Natural killer cell (primary cell): ENCODE measurements at regions not wholly inside any gene's neighbourhood (a gene's known extent, or its start where the extent isn't known, plus 50 kb on each side); places are given as distances from the start of the nearest gene placed in this dataset.

ENCODE experiments used
- ATAC-seq, 3 donors: fragments of 150-1000 bp in 2 of 3; fragments of 200-7000 bp in 1 of 3; cut with Tn5 transposase; 1 replicate in 1 of 3; 2 replicates in 2 of 3; pipeline ENCODE4 v1.10.0; 2021; ENCODE audit warnings: mild to moderate bottlenecking in 2 of 3, moderate library complexity in 2 of 3
- DNase-seq, 2 donors: peaks; one replicate each; pipeline versions ENCODE4 v3.0.0 to v3.0.0-alpha.2; 2013 to 2021; ENCODE audit warnings: mixed read lengths in 1 of 2
- H3K27ac ChIP-seq: one replicate; pipeline ENCODE4 v1.5.1; 2013; ENCODE audit warnings: mild to moderate bottlenecking, low read length
- H3K27me3 ChIP-seq: one replicate; pipeline ENCODE4 v1.6.1; 2013; ENCODE audit warnings: low read length; ENCODE audit not compliant: control insufficient read depth, insufficient read depth
- H3K36me3 ChIP-seq: one replicate; pipeline ENCODE4 v1.6.1; 2013; ENCODE audit warnings: low read length; ENCODE audit not compliant: control insufficient read depth, insufficient read depth
- H3K4me1 ChIP-seq: one replicate; pipeline ENCODE4 v1.6.1; 2013; ENCODE audit warnings: low read length; ENCODE audit not compliant: control insufficient read depth, insufficient read depth
- H3K4me3 ChIP-seq: one replicate; pipeline ENCODE4 v1.5.1; 2013; ENCODE audit warnings: low read length
- H3K9me3 ChIP-seq: one replicate; pipeline ENCODE4 v1.6.1; 2013; ENCODE audit warnings: low read length; ENCODE audit not compliant: control insufficient read depth, insufficient read depth
- H3K27ac Mint-ChIP-seq, 2 donors: one replicate each; pipeline ENCODE4 v1.8.0; 2022; ENCODE audit warnings: mild to moderate bottlenecking in 2 of 2, mixed read lengths in 2 of 2, moderate library complexity in 1 of 2
- H3K27me3 Mint-ChIP-seq, 2 donors: one replicate each; pipeline ENCODE4 v1.8.0; 2022; ENCODE audit warnings: low read depth in 2 of 2, mixed read lengths in 2 of 2
- H3K36me3 Mint-ChIP-seq: one replicate; pipeline ENCODE4 v1.8.0; 2022; ENCODE audit warnings: mixed read lengths
- H3K4me1 Mint-ChIP-seq, 2 donors: one replicate each; pipeline ENCODE4 v1.8.0; 2022; ENCODE audit warnings: mixed read lengths in 2 of 2
- H3K4me3 Mint-ChIP-seq: one replicate; pipeline ENCODE4 v1.8.0; 2022; ENCODE audit warnings: mild to moderate bottlenecking, moderate library complexity, mixed read lengths
- H3K9me3 Mint-ChIP-seq, 2 donors: one replicate each; pipeline ENCODE4 v1.8.0; 2022; ENCODE audit warnings: mixed read lengths in 2 of 2
- CTCF ChIP-seq: fragments of 200-600 bp; IDR thresholded peaks from one replicate; pipeline ENCODE4 v1.8.0; 2022; ENCODE audit warnings: antibody characterized with exemption
- WGBS: methylation state at CpG from one replicate; pipeline ENCODE4 v1.1.7; 2013; ENCODE audit warnings: missing lambda C conversion rate; ENCODE audit not compliant: insufficient coverage; 5-methylcytosine and 5-hydroxymethylcytosine counted together
- intact Hi-C: fragments of 100-400 bp; cut with micrococcal nuclease; formaldehyde crosslinking; loops from one replicate; pipeline ENCODE4 v1.14.2; 2022

- H3K4me1 Mint-ChIP-seq: no peaks in the 10 kb centered on the region
- H3K27me3 Mint-ChIP-seq: peaks cover 15 to 29% of the 10 kb centered on the region in 2 donors
- Histone ChIP-seq H3K4me3 (no peak overlapping the region), H3K36me3 (no peaks in the 10 kb centered on the region), H3K27ac (no peak overlapping the region), H3K4me1 (no peaks in the 10 kb centered on the region), H3K27me3 (no peaks in the 10 kb centered on the region), H3K9me3 (no peaks in the 10 kb centered on the region)
- intact Hi-C loops: no loop called here
- DNase-seq (no peak), ATAC-seq (no peak)
- H3K27ac Mint-ChIP-seq: no peak overlapping the region
- H3K9me3 Mint-ChIP-seq: no peaks in the 10 kb centered on the region
- no peaks in the 10 kb centered on the region for H3K36me3 Mint-ChIP-seq
- no peak for TF ChIP-seq CTCF
- no peak overlapping the region for H3K4me3 Mint-ChIP-seq
- 87% methylated on average over 4 of the region's 4 CpGs for WGBS
Measured at GRCh38 chr11:134887896-134888295, 475.9 kb upstream of the B3GAT1 start.

GRCh38 chr11:134883484-134883883, 471.4 kb upstream of the B3GAT1 start:
- Histone ChIP-seq H3K9me3 (no peaks in the 10 kb centered on the region), H3K27me3 (no peaks in the 10 kb centered on the region), H3K4me1 (no peaks in the 10 kb centered on the region), H3K27ac (no peak overlapping the region), H3K4me3 (no peak overlapping the region), H3K36me3 (no peaks in the 10 kb centered on the region)
- Mint-ChIP-seq H3K4me3 (no peak overlapping the region), H3K27me3 (peaks cover 15 to 36% of the 10 kb centered on the region in 2 donors), H3K27ac (no peak overlapping the region), H3K36me3 (no peaks in the 10 kb centered on the region), H3K4me1 (no peaks in the 10 kb centered on the region), H3K9me3 (no peaks in the 10 kb centered on the region)
- intact Hi-C loops: no loop called here
- DNase-seq: no peak
- 84% methylated on average over 8 of the region's 8 CpGs for WGBS
- ATAC-seq: no peak
- TF ChIP-seq CTCF: no peak

GRCh38 chr11:134882671-134883297, 470.7 kb upstream of the B3GAT1 start:
- Mint-ChIP-seq H3K9me3 (no peaks in the 10 kb centered on the region), H3K27me3 (peaks cover 19 to 43% of the 10 kb centered on the region in 2 donors), H3K36me3 (no peaks in the 10 kb centered on the region), H3K4me1 (no peaks in the 10 kb centered on the region), H3K4me3 (no peak overlapping the region), H3K27ac (no peak overlapping the region)
- intact Hi-C loops: no loop called here
- H3K27me3 ChIP-seq: no peaks in the 10 kb centered on the region
- DNase-seq: no peak
- no peaks in the 10 kb centered on the region for H3K9me3 ChIP-seq
- no peak for TF ChIP-seq CTCF
- H3K4me3 ChIP-seq: no peak overlapping the region
- no peak overlapping the region for H3K27ac ChIP-seq
- ATAC-seq: no peak
- WGBS: 53% methylated on average over 8 of the region's 13 CpGs
- no peaks in the 10 kb centered on the region for H3K4me1 ChIP-seq
- no peaks in the 10 kb centered on the region for H3K36me3 ChIP-seq

GRCh38 chr11:134882141-134882540, 470.1 kb upstream of the B3GAT1 start:
- no peak for TF ChIP-seq CTCF
- Mint-ChIP-seq H3K36me3 (no peaks in the 10 kb centered on the region), H3K9me3 (no peaks in the 10 kb centered on the region), H3K4me1 (no peaks in the 10 kb centered on the region), H3K4me3 (no peak overlapping the region), H3K27ac (no peak overlapping the region), H3K27me3 (peaks cover 14 to 43% of the 10 kb centered on the region in 2 donors)
- Histone ChIP-seq H3K27ac (no peak overlapping the region), H3K27me3 (no peaks in the 10 kb centered on the region), H3K4me1 (no peaks in the 10 kb centered on the region), H3K4me3 (no peak overlapping the region), H3K9me3 (no peaks in the 10 kb centered on the region), H3K36me3 (no peaks in the 10 kb centered on the region)
- ATAC-seq (no peak), DNase-seq (no peak)
- 81% methylated on average over 11 of the region's 11 CpGs for WGBS
- intact Hi-C loops: no loop called here
